Central memory CD4-positive, alpha-beta T cell (primary cell): ENCODE measurements at regions not wholly inside any gene's neighbourhood (a gene's known extent, or its start where the extent isn't known, plus 50 kb on each side); places are given as distances from the start of the nearest gene placed in this dataset.

Experiments
- DNase-seq: peaks from one replicate; pipeline ENCODE4 v3.0.0; 2022

- DNase-seq: no peak
Measured at GRCh38 chr2:56626927-56627326, 443.1 kb downstream of the CCDC85A start.

GRCh38 chr2:56630286-56630685 is 446.5 kb downstream of the CCDC85A start:
- DNase-seq: no peak

GRCh38 chr2:56647997-56648396 is 464.2 kb downstream of the CCDC85A start:
- no peak for DNase-seq

- DNase-seq: no peak
Measured at GRCh38 chr2:56648802-56649201, 465.0 kb downstream of the CCDC85A start.

GRCh38 chr2:56654936-56655335 is 471.1 kb downstream of the CCDC85A start:
- DNase-seq: no peak

- no peak for DNase-seq
Measured at GRCh38 chr2:56656826-56657225, 473.0 kb downstream of the CCDC85A start.

GRCh38 chr2:56666777-56667176 is 483.0 kb downstream of the CCDC85A start:
- DNase-seq: no peak

GRCh38 chr2:56671973-56672569 is 488.3 kb downstream of the CCDC85A start:
- no peak for DNase-seq

GRCh38 chr2:56674084-56674483 is 490.3 kb downstream of the CCDC85A start:
- no peak for DNase-seq

- DNase-seq: no peak
Measured at GRCh38 chr2:56676966-56677365, 493.2 kb downstream of the CCDC85A start.

GRCh38 chr2:56680971-56681631 is 497.3 kb downstream of the CCDC85A start:
- DNase-seq: no peak

- DNase-seq: no peak
Measured at GRCh38 chr2:56681659-56682396, 498.0 kb downstream of the CCDC85A start.

GRCh38 chr2:56682397-56682760 is 498.6 kb downstream of the CCDC85A start:
- no peak for DNase-seq

GRCh38 chr2:56684327-56684726 is 500.5 kb downstream of the CCDC85A start:
- no peak for DNase-seq

- no peak for DNase-seq
Measured at GRCh38 chr2:56685205-56685604, 501.4 kb downstream of the CCDC85A start.

GRCh38 chr2:56687169-56687568 is 503.4 kb downstream of the CCDC85A start:
- DNase-seq: no peak

GRCh38 chr2:56688661-56689060 is 504.9 kb downstream of the CCDC85A start:
- no peak for DNase-seq

- no peak for DNase-seq
Measured at GRCh38 chr2:56693501-56693900, 509.7 kb downstream of the CCDC85A start.

GRCh38 chr2:56703001-56703400 is 519.2 kb downstream of the CCDC85A start:
- DNase-seq: no peak

GRCh38 chr2:56705713-56706112 is 521.9 kb downstream of the CCDC85A start:
- DNase-seq: no peak

- DNase-seq: no peak
Measured at GRCh38 chr2:56707218-56707617, 523.4 kb downstream of the CCDC85A start.

- no peak for DNase-seq
Measured at GRCh38 chr2:56707650-56708049, 523.9 kb downstream of the CCDC85A start.

- no peak for DNase-seq
Measured at GRCh38 chr2:56709181-56709580, 525.4 kb downstream of the CCDC85A start.

- no peak for DNase-seq
Measured at GRCh38 chr2:56713161-56713676, 529.4 kb downstream of the CCDC85A start.
